ENCODE measurements at regions not wholly inside any gene's neighbourhood (a gene's known extent, or its start where the extent isn't known, plus 50 kb on each side); places are given as distances from the start of the nearest gene placed in this dataset.

- DNase-seq (ENCODE audit: low spot score in 2 of 2): no peak
- no peaks in the 10 kb centered on the region for H3K4me1 ChIP-seq
- no peaks in the 10 kb centered on the region for H3K36me3 ChIP-seq
- no peak overlapping the region for H3K27ac ChIP-seq
- no peak overlapping the region for H3K4me3 ChIP-seq
- peaks cover 4% of the 10 kb centered on the region for H3K9me3 ChIP-seq
- TF ChIP-seq POLR2AphosphoS5 (IDR thresholded peaks at IDR 0.05): no peak
- no peak for TF ChIP-seq EP300 (IDR thresholded peaks at IDR 0.05)
- no peak for TF ChIP-seq CTCF (IDR thresholded peaks at IDR 0.05)
- no peak for TF ChIP-seq POLR2A (IDR thresholded peaks at IDR 0.05)
- 75% methylated on average over 1 of the region's 1 CpG for WGBS
- no peaks in the 10 kb centered on the region for H3K27me3 ChIP-seq
Observed at GRCh38 chr4:133062851-133063250, 86.2 kb upstream of the PCDH10 start.

GRCh38 chr4:133068083-133068482 lies 81.0 kb upstream of the PCDH10 start:
- TF ChIP-seq EP300 (IDR thresholded peaks at IDR 0.05): no peak
- no peak for TF ChIP-seq POLR2AphosphoS5 (IDR thresholded peaks at IDR 0.05)
- TF ChIP-seq POLR2A (IDR thresholded peaks at IDR 0.05): no peak
- no peak for TF ChIP-seq CTCF (IDR thresholded peaks at IDR 0.05)
- no peaks in the 10 kb centered on the region for H3K27me3 ChIP-seq
- H3K4me3 ChIP-seq: no peak overlapping the region
- H3K27ac ChIP-seq: no peak overlapping the region
- WGBS: 83% methylated on average over 2 of the region's 2 CpGs
- H3K36me3 ChIP-seq: no peaks in the 10 kb centered on the region
- H3K9me3 ChIP-seq: peaks cover 16% of the 10 kb centered on the region
- DNase-seq (ENCODE audit: low spot score in 2 of 2): no peak
- no peaks in the 10 kb centered on the region for H3K4me1 ChIP-seq

DNA sequence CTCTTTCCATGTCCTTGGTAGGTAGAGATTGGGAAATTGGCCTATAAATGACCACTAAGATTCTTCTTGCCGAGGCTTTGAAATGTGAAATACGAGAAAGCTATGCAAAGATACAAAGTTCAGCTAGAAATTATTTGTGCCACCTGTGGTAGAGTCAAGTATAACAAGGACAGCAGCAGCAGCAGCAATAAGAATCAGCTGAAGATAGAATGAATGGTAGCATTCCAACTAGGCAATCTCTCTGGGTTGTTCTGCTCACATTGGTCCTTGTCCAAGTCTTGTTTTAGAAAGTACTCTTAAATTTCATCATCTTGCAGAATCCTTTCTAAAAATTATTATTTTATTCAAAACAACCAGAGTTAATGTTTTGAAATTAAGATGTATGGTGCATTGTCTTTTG lies 67.8 kb upstream of the PCDH10 start:
- Histone ChIP-seq H3K27me3 (no peaks in the 10 kb centered on the region), H3K36me3 (no peaks in the 10 kb centered on the region), H3K27ac (no peak overlapping the region), H3K4me1 (no peaks in the 10 kb centered on the region), H3K4me3 (no peak overlapping the region), H3K9me3 (no peaks in the 10 kb centered on the region)
- 76% methylated on average over 2 of the region's 2 CpGs for WGBS
- TF ChIP-seq CTCF (IDR thresholded peaks at IDR 0.05) (no peak), POLR2A (IDR thresholded peaks at IDR 0.05) (no peak), EP300 (IDR thresholded peaks at IDR 0.05) (no peak), POLR2AphosphoS5 (IDR thresholded peaks at IDR 0.05) (no peak)
- DNase-seq (ENCODE audit: low spot score in 2 of 2): no peak

DNA sequence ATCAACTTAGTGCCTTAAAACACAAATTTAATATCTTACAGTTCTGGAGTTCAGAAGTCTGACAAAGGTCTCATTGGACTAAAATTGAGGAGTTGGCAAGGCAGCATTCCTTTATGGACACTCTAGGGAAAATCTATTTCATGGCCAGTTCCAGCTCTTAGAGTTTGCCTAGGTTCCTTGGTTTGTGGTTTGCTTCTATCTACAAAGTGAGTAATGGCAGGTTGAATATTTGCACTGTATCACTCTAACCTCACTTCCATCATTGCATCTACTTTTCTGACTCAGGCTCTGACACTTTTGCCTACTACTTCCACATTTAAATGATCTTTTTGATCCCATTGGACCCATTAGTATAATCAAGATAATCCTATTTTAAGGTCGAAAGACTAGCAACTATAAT lies 64.7 kb upstream of the PCDH10 start:
- no peak overlapping the region for H3K4me3 ChIP-seq
- H3K27me3 ChIP-seq: no peaks in the 10 kb centered on the region
- TF ChIP-seq EP300 (IDR thresholded peaks at IDR 0.05): no peak
- no peak for TF ChIP-seq POLR2AphosphoS5 (IDR thresholded peaks at IDR 0.05)
- no peak for TF ChIP-seq POLR2A (IDR thresholded peaks at IDR 0.05)
- no peak for TF ChIP-seq CTCF (IDR thresholded peaks at IDR 0.05)
- H3K4me1 ChIP-seq: no peaks in the 10 kb centered on the region
- no peaks in the 10 kb centered on the region for H3K9me3 ChIP-seq
- DNase-seq (ENCODE audit: low spot score in 2 of 2): no peak
- H3K27ac ChIP-seq: no peak overlapping the region
- no peaks in the 10 kb centered on the region for H3K36me3 ChIP-seq
- WGBS: 83% methylated on average over 1 of the region's 1 CpG

DNA sequence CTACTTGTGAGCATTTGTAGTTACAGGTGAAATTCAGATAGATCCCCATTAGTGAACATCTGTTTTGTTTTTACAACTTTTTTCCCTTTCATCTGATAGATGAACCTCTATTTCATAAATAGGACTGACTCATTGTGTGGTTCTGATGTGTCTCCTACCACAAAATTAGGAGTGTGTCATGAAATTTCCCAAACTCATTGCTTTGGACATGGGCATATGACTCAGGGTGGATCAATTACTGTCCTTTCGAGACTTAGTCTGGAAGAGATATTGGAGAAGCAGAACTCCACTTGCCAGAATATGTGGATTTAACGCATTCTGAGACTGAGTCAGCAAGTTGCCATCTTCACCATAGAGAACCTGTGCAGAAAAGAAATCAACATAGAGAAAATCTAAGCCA lies 53.5 kb upstream of the PCDH10 start:
- no peak overlapping the region for H3K4me3 ChIP-seq
- no peaks in the 10 kb centered on the region for H3K36me3 ChIP-seq
- DNase-seq (ENCODE audit: low spot score in 2 of 2): no peak
- H3K9me3 ChIP-seq: no peaks in the 10 kb centered on the region
- 85% methylated on average over 2 of the region's 2 CpGs for WGBS
- TF ChIP-seq POLR2A (IDR thresholded peaks at IDR 0.05): no peak
- TF ChIP-seq CTCF (IDR thresholded peaks at IDR 0.05): no peak
- no peak for TF ChIP-seq EP300 (IDR thresholded peaks at IDR 0.05)
- no peak for TF ChIP-seq POLR2AphosphoS5 (IDR thresholded peaks at IDR 0.05)
- H3K27me3 ChIP-seq: no peaks in the 10 kb centered on the region
- H3K4me1 ChIP-seq: no peaks in the 10 kb centered on the region
- H3K27ac ChIP-seq: no peak overlapping the region
